22Rv1 (cell line): ENCODE measurements at regions not wholly inside any gene's neighbourhood (a gene's known extent, or its start where the extent isn't known, plus 50 kb on each side); places are given as distances from the start of the nearest gene placed in this dataset.
A peak's percentile ranks its signal among the peaks of the same experiment; 100 is the strongest.

Experiments
- H3K27ac ChIP-seq: fragments of 450-650 bp; 2 replicates; pipeline ENCODE4 v1.5.1; 2017
- CTCF ChIP-seq: fragments of 450-650 bp; IDR thresholded peaks from 2 replicates; pipeline ENCODE4 v1.5.1; 2017; ENCODE audit warnings: mild to moderate bottlenecking
- ZFX ChIP-seq: fragments of 450-650 bp; IDR thresholded peaks from 2 replicates; pipeline ENCODE4 v1.6.1; 2017; ENCODE audit warnings: antibody characterized with exemption, borderline replicate concordance

- H3K27ac ChIP-seq: no peak overlapping the region
- TF ChIP-seq CTCF (peak; percentile 77), ZFX (no peak)
These were observed 704.9 kb upstream of the PABPC4L start for GRCh38 chr4:134906404-134907023.

GRCh38 chr4:134905061-134905460 is 703.5 kb upstream of the PABPC4L start:
- TF ChIP-seq ZFX (no peak), CTCF (no peak)
- H3K27ac ChIP-seq: no peak overlapping the region

- TF ChIP-seq CTCF: no peak
- no peak for TF ChIP-seq ZFX
- H3K27ac ChIP-seq: no peak overlapping the region
These were observed 686.6 kb upstream of the PABPC4L start for GRCh38 chr4:134888156-134888555.

- no peak overlapping the region for H3K27ac ChIP-seq
- TF ChIP-seq CTCF (no peak), ZFX (no peak)
These were observed 683.8 kb upstream of the PABPC4L start for GRCh38 chr4:134885436-134885835.

- TF ChIP-seq CTCF (no peak), ZFX (no peak)
These were observed 682.4 kb upstream of the PABPC4L start for GRCh38 chr4:134883831-134884449.

GRCh38 chr4:134879019-134879418 is 677.4 kb upstream of the PABPC4L start:
- no peak overlapping the region for H3K27ac ChIP-seq
- no peak for TF ChIP-seq CTCF
- no peak for TF ChIP-seq ZFX

More at GRCh38 chr4:134883831-134884449, 682.4 kb upstream of the PABPC4L start:
- peak overlapping the region; percentile 52 for H3K27ac ChIP-seq

GRCh38 chr4:134867027-134867426 is 665.4 kb upstream of the PABPC4L start:
- TF ChIP-seq ZFX: no peak
- TF ChIP-seq CTCF: no peak
- no peak overlapping the region for H3K27ac ChIP-seq
